NCI-H1105 treated with DMSO at 0.1 percent for 48 hours (cell line): ENCODE measurements at regions not wholly inside any gene's neighbourhood (a gene's known extent, or its start where the extent isn't known, plus 50 kb on each side); places are given as distances from the start of the nearest gene placed in this dataset.

Experiments
- DNase-seq: peaks from one replicate; lab custom pipeline; 2025; lab: John Stamatoyannopoulos, UW

- DNase-seq = no peak
Measured at GRCh38 chr1:14442669-14443068, 155.8 kb upstream of the KAZN start.

GRCh38 chr1:14443164-14443787 lies 155.2 kb upstream of the KAZN start:
- no peak for DNase-seq

DNA sequence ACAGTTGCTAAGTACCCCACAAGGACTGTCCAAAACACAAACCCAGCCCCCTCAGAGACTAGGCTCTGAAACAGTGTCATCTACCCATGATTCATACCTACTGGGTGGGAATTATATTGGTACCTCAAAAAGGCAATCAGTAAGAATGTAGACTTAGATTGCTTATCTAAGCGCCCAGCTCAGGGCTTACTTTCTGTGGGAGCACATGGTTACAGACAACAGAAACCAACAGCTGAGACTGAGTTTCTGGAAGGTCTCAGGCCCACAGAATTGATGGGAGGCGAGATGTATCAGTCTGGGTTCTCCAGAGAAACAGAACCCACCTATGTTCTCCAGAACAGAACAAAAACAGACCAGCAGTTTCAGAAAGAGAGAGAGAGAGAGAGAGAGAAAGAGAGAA lies 147.3 kb upstream of the KAZN start:
- no peak for DNase-seq

DNA sequence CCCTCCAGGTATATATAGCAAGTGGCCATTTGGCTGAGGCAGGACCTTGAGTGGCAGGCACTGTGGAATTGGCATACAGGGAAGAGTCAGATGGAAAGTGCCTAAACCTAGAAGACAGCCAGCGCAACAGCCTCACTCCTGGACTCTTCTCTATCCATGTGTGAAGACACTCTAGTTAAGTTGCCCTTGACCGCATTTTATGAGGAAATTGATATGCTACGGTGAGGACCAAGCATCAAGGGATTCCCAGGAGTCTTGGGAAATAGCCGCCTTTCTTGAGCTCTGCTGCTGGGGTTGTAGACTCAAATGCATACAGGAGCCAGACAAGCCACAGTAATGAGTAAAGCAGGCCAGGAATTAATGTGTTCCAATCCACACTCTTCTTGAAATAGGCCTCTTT lies 145.9 kb upstream of the KAZN start:
- no peak for DNase-seq

GRCh38 chr1:14460173-14460572 lies 138.3 kb upstream of the KAZN start:
- no peak for DNase-seq

GRCh38 chr1:14462851-14463250 lies 135.6 kb upstream of the KAZN start:
- no peak for DNase-seq

DNA sequence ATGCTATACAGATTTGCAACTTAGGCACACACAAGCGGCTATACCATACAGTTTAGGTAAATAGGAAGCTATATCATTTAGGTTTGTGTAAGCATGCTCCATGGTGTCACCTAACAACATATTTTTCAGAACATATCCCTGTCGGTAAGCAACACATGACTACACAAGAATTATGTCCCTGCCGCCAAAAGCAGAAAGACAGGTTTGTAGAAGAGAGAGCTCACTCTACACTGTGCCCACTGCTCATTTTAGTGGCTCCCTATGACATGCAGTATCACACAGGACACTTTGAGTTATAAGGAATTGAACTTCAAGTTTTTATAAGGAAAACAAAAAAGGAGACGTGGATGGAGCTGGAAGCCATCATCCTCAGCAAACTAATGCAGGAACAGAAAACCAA lies 132.5 kb upstream of the KAZN start:
- no peak for DNase-seq

DNA sequence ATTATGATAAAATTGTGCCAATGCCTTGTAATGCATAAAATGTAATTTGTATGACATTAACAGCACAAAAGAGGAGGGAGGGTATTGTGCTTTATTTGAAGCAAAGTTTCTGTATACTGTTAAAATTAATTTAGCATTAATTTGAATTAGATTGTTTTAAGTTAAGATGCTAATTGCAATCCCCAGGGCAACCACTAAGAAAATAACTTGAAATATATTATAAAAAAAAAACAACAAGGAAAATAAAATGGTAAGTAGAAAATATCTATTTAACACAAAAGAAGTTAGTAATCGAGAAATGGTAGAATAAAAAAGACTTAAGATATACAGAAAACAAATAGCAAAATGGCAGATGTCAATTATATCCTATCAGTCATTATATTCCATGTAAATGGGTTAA lies 131.4 kb upstream of the KAZN start:
- DNase-seq = no peak

DNA sequence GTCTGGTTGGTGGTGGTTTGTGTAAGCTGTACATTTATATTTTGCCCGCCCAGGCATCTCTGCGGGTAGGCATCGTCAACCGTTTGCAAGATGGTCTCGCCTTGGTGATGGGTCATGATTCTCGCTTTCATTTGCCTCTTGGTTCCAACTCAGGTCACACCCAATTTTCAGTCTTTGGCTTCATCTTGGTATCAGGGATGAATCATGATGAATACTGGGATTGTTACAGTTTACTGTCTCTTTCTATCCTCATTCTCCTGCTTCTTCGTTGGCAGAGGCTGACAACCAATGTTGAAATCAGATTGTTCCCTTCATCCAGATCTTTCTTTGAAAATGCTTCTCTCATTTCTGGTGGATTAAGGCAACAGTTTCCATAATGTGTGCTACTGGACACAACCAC lies 129.7 kb upstream of the KAZN start:
- DNase-seq = no peak

DNA sequence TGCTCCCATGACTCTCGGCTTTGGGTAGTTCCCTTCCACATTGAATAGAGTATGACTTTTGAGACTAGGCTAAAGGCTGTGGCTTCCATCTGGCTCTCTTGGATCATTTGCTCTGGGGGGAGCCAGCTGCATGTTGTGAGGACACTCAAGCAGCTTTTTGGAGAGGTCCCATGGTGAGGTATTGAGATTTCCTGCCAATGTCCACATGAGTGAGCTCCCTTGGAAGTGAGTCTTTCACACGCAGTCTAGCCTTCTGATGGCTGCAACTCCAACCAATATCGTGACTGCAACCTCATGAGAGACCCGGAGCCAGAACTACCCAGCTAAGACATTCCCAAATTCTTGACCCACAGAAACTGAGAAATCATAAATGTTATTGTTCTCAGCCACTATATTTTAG lies 127.7 kb upstream of the KAZN start:
- DNase-seq = no peak

- no peak for DNase-seq
Measured at GRCh38 chr1:14474856-14475255, 123.6 kb upstream of the KAZN start.

DNA sequence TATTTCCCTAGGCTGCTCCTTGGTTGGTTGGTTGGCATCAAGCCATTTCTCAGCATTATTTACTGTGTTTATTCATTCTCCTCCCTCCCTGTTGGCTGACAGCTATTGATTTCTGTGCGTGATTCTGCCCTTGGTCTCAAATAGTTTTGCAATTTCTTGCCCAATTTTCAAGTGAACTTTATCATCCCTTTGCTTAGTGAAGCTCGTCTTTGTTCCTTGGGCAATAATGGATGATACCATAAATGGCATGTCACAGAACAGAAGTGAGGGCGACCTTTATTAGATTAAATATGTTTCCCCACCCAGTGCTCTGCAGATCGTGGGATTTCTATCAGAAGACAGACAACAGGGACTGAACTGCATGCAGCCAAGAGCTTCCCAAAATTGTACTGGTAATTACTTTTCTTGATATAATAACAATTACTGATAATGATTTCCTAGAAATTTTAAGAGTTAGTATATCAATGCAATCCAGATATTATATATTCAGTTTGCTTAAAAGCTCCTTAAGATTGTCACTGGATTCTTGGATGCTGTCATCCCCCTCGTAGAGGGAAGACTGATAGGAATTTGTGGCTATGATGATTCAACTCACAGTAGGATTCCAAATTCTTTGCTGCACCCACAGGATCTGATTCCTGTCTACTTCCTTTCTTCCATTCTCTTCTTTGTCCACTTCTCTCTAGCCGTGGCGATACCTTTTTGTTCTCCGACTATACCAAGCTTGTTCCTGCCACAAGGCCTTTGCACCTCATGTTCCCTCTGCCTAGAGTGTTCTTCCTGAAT lies 122.1 kb upstream of the KAZN start:
- DNase-seq = no peak

DNA sequence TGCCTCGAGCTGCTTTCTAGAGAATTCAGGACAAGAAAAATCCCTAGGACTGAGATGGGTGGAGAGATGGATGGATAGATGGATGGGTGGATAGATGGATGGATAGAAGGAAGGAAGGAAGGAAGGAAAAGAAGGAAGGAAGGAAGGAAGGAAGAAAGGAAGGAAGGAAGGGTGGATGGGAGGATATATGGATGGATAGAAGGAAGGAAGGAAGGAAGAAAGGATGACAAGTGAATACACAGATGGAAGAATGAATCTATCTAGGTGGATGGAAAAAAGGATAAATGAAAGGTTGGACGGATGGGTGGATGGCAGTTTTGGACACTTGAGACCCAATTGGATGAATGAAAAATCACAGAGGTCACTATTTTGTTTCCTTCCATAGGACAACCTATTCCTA lies 120.4 kb upstream of the KAZN start:
- DNase-seq = no peak

DNA sequence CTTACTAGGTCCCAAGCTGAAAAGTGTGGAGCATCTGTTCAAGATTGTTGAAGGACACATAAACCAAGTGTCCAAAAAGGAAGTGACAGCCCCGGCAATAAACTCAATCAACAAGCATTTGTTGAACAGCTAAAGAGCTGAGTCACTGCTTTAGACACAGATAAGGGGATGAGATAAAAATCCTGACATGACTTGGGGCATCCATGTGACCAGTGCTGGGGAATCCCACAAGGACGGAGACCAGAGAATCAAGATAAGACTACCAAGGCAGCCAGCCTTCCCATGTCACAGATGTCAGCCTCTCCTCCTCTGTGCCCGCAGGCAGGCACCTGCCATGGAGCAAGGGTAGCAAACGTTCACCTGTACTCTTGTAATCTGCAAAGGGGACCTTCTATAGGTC lies 118.6 kb upstream of the KAZN start:
- no peak for DNase-seq

DNA sequence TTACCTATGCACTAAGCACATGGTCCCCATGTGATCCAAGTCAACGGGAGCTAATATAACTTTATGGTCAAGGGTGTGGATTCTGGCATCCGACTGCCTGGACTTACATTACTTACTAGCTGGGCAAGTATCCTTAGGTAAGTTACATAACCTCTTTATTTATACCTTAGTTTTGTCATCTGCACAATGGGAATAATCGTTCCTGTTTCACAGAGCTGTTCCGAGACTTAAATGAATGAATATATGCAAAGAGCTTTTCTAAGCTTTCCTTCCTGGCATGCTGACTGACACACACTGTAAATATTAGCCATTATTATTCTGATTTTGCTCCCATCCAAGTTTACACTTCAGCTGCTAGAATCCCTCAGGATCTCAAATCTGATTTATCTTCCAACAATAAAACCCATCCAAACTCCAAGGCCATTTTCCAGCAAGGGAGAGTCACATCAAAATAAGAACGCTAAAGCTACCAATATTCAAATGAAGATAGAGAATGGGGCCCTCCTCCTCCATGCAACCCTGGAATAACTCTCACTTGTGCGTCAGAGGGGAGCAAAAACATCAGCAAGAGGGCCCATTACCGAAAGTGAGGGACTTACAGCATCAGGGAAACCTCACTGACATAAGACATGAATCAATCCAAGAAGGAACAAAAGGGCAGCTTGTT lies 115.6 kb upstream of the KAZN start:
- no peak for DNase-seq

DNA sequence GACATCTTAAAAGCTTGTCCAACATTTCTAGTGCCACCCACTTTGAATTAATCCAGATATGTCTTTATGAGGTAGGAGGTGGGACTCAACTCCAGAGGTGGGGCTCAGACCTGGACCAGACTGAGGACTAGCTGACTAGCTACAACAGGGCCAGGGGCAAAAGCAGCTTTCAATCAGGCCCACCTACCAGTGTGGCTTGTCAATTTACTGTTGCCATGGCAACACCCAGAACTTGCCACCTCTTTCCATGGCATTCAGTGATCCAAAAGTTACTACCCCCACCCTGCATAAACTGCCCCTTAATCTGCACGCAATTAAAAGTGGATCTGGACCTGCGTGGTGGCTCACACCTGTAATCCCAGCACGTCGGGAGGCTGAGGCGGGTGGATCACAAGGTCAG lies 113.2 kb upstream of the KAZN start:
- no peak for DNase-seq

DNA sequence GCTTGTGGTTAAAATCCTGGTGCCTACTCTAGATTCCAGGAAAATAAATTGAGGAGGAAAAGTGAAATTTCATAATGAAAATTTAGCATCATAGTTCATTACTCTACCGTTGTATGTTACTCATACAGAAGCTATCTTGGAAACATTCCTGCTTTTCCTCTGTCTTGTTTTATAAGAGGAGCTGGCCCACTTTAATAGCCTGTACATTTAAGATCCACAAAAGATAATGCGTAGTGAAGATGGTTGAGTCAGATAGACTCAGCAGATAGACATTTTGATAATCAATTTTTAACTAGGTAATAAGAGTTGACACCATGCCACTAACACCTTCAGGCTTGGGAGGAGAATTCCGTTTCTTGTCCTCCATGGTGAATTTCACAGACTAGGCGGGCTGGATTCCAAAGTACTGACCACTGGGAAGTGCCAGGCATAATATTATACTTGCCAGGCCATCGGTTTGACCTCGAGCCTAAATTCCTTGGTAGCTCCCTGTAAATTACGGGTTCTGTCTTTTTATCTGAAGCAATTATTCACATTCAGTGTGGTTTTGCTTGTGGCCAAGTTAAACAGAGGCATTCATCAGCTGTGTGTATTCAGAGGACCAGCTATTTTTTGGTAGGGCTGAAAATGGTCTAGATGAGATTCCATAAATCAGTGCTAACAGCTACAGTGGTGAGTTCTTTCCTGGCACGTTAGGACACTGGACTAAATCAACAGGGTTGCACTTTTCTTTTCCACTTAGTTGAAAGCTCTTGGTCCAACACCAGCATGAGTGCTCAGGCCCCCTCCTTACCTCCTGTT lies 111.9 kb upstream of the KAZN start:
- DNase-seq = no peak

GRCh38 chr1:14487671-14488070 lies 110.8 kb upstream of the KAZN start:
- DNase-seq = no peak

GRCh38 chr1:14494911-14495310 lies 103.6 kb upstream of the KAZN start:
- DNase-seq = no peak

GRCh38 chr1:14495381-14495780 lies 103.1 kb upstream of the KAZN start:
- no peak for DNase-seq

- DNase-seq = no peak
Measured at GRCh38 chr1:14495996-14496395, 102.5 kb upstream of the KAZN start.

DNA sequence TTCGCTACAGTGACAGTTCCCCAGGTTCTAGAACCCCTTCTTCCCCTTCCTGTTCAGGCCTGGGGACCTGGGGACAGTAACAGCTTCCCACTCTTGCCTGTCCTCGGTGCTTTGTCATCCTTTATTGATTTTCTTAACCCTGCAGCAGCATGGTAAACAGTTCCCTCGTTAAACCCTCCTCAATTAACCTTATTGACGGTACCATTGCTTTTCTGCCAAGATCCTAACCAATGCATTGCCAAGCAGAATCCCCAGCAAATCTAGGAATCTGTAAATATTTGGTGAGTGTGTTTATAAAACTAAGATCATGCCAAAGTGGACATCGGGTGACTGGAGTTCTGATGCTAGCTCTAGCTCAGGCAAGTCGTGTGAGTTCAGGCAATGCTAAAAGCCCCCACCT lies 99.6 kb upstream of the KAZN start:
- no peak for DNase-seq
